ENCODE measurements at regions not wholly inside any gene's neighbourhood (a gene's known extent, or its start where the extent isn't known, plus 50 kb on each side); places are given as distances from the start of the nearest gene placed in this dataset.
A peak's percentile ranks its signal among the peaks of the same experiment; 100 is the strongest.

GRCh38 chr4:165714650-165715049 is 158.4 kb upstream of the TLL1 start:
- no peak for TF ChIP-seq CTCF (IDR thresholded peaks at IDR 0.05; ENCODE audit: insufficient read depth, low read length, severe bottlenecking)
- DNase-seq (ENCODE audit: low read depth) (no peak), FAIRE-seq (no peak)
- Histone ChIP-seq H3K27me3 (ENCODE audit: control insufficient read depth, insufficient read depth, low read length) (no peaks in the 10 kb centered on the region), H3K36me3 (ENCODE audit: control insufficient read depth, insufficient read depth, low read length) (no peaks in the 10 kb centered on the region), H3K4me3 (ENCODE audit: low read depth, low read length) (no peak overlapping the region)

GRCh38 chr4:165715211-165715610 is 157.8 kb upstream of the TLL1 start:
- no peaks in the 10 kb centered on the region for H3K36me3 ChIP-seq (ENCODE audit: control insufficient read depth, insufficient read depth, low read length)
- no peak for DNase-seq (ENCODE audit: low read depth)
- no peak overlapping the region for H3K4me3 ChIP-seq (ENCODE audit: low read depth, low read length)
- peak; percentile 82 for FAIRE-seq
- no peaks in the 10 kb centered on the region for H3K27me3 ChIP-seq (ENCODE audit: control insufficient read depth, insufficient read depth, low read length)
- TF ChIP-seq CTCF (IDR thresholded peaks at IDR 0.05; ENCODE audit: insufficient read depth, low read length, severe bottlenecking): no peak

GRCh38 chr4:165715989-165716388 is 157.0 kb upstream of the TLL1 start:
- FAIRE-seq: peak; percentile 28

GRCh38 chr4:165716472-165716871 is 156.6 kb upstream of the TLL1 start:
- FAIRE-seq (no peak), DNase-seq (ENCODE audit: low read depth) (peak; percentile 10)
- H3K4me3 ChIP-seq (ENCODE audit: low read depth, low read length): no peak overlapping the region
- H3K27me3 ChIP-seq (ENCODE audit: control insufficient read depth, insufficient read depth, low read length): no peaks in the 10 kb centered on the region
- H3K36me3 ChIP-seq (ENCODE audit: control insufficient read depth, insufficient read depth, low read length): no peaks in the 10 kb centered on the region
- TF ChIP-seq CTCF (IDR thresholded peaks at IDR 0.05; ENCODE audit: insufficient read depth, low read length, severe bottlenecking): no peak

More at GRCh38 chr4:165715989-165716388, 157.0 kb upstream of the TLL1 start:
- H3K27me3 ChIP-seq (ENCODE audit: control insufficient read depth, insufficient read depth, low read length): no peaks in the 10 kb centered on the region
- TF ChIP-seq CTCF (IDR thresholded peaks at IDR 0.05; ENCODE audit: insufficient read depth, low read length, severe bottlenecking): no peak
- no peaks in the 10 kb centered on the region for H3K36me3 ChIP-seq (ENCODE audit: control insufficient read depth, insufficient read depth, low read length)
- peak; percentile 29 for DNase-seq (ENCODE audit: low read depth)
- no peak overlapping the region for H3K4me3 ChIP-seq (ENCODE audit: low read depth, low read length)

GRCh38 chr4:165718660-165719059 is 154.4 kb upstream of the TLL1 start:
- H3K27me3 ChIP-seq (ENCODE audit: control insufficient read depth, insufficient read depth, low read length): no peaks in the 10 kb centered on the region
- FAIRE-seq (no peak), DNase-seq (ENCODE audit: low read depth) (no peak)
- no peaks in the 10 kb centered on the region for H3K36me3 ChIP-seq (ENCODE audit: control insufficient read depth, insufficient read depth, low read length)
- no peak for TF ChIP-seq CTCF (IDR thresholded peaks at IDR 0.05; ENCODE audit: insufficient read depth, low read length, severe bottlenecking)
- H3K4me3 ChIP-seq (ENCODE audit: low read depth, low read length): no peak overlapping the region

- H3K4me3 ChIP-seq (ENCODE audit: low read depth, low read length): no peak overlapping the region
- no peak for TF ChIP-seq CTCF (IDR thresholded peaks at IDR 0.05; ENCODE audit: insufficient read depth, low read length, severe bottlenecking)
- H3K36me3 ChIP-seq (ENCODE audit: control insufficient read depth, insufficient read depth, low read length): no peaks in the 10 kb centered on the region
- no peaks in the 10 kb centered on the region for H3K27me3 ChIP-seq (ENCODE audit: control insufficient read depth, insufficient read depth, low read length)
- FAIRE-seq (no peak), DNase-seq (ENCODE audit: low read depth) (no peak)
Measured at GRCh38 chr4:165720411-165721082, 152.5 kb upstream of the TLL1 start.
